C4-2B (cell line): ENCODE measurements at regions not wholly inside any gene's neighbourhood (a gene's known extent, or its start where the extent isn't known, plus 50 kb on each side); places are given as distances from the start of the nearest gene placed in this dataset.

Experiments
- H3K27ac ChIP-seq: fragments of 450-650 bp; 2 replicates; pipeline ENCODE4 v1.5.1; 2017
- CTCF ChIP-seq: fragments of 450-650 bp; conservative IDR thresholded peaks from 2 replicates; pipeline ENCODE4 v1.5.1; 2017; ENCODE audit warnings: mild to moderate bottlenecking
- ZFX ChIP-seq: fragments of 450-650 bp; IDR thresholded peaks from 2 replicates; pipeline ENCODE4 v1.6.1; 2017

- no peak for TF ChIP-seq CTCF
- TF ChIP-seq ZFX, result no peak
- H3K27ac ChIP-seq, result no peak overlapping the region
Measured at GRCh38 chr2:88854528-88854927, 163.1 kb downstream of the RPIA start.

GRCh38 chr2:88855620-88856408 lies 164.3 kb downstream of the RPIA start:
- no peak overlapping the region for H3K27ac ChIP-seq
- TF ChIP-seq ZFX (no peak), CTCF (no peak)

GRCh38 chr2:88856409-88857135 lies 165.1 kb downstream of the RPIA start:
- no peak overlapping the region for H3K27ac ChIP-seq
- no peak for TF ChIP-seq CTCF
- TF ChIP-seq ZFX, result no peak

GRCh38 chr2:88857274-88857741 lies 165.8 kb downstream of the RPIA start:
- no peak overlapping the region for H3K27ac ChIP-seq
- no peak for TF ChIP-seq ZFX
- no peak for TF ChIP-seq CTCF

- H3K27ac ChIP-seq, result no peak overlapping the region
- TF ChIP-seq CTCF, result no peak
- no peak for TF ChIP-seq ZFX
Measured at GRCh38 chr2:88857951-88858411, 166.5 kb downstream of the RPIA start.

- H3K27ac ChIP-seq, result no peak overlapping the region
- no peak for TF ChIP-seq ZFX
- no peak for TF ChIP-seq CTCF
Measured at GRCh38 chr2:88859461-88859860, 168.0 kb downstream of the RPIA start.
